ENCODE measurements at regions not wholly inside any gene's neighbourhood (a gene's known extent, or its start where the extent isn't known, plus 50 kb on each side); places are given as distances from the start of the nearest gene placed in this dataset.

DNA sequence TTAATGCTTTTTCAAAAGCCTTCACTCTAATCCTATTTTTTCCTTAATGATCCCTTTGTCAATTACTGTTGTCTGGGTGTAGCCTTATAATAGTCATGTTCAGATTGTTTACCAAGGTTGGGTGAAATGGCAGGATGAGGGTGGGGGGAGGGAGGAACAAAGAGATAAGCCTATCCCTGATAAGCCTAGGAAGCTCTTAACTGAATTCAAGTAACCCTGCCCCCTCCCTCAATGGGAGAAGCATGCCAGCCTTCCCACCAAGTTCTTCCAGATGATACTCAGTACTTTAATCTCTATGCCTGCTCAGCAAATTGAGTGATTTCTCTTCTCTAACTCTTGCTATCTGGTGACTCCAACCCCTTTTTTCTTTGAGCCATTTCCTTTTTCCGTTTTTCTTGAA is 180.3 kb upstream of the ETAA1 start:
- H3K18ac ChIP-seq (ENCODE audit: low read length) = no peak overlapping the region
- no peaks in the 10 kb centered on the region for H3K27me3 ChIP-seq (ENCODE audit: insufficient read depth, low read length)
- no CpG with 5 or more reads among the region's 1 CpG for WGBS (ENCODE audit: extremely low coverage, insufficient coverage, insufficient read length)
- H3K9ac ChIP-seq (ENCODE audit: low read length) = no peak overlapping the region
- H3K36me3 ChIP-seq (ENCODE audit: control insufficient read depth in 1 of 2, insufficient read depth in 2 of 2, low read length in 2 of 2) = no peaks in the 10 kb centered on the region
- H3K4me2 ChIP-seq (ENCODE audit: low read length) = no peak overlapping the region
- no peaks in the 10 kb centered on the region for H3K79me1 ChIP-seq (ENCODE audit: low read length)
- H2BK120ac ChIP-seq (ENCODE audit: insufficient read depth, low read length, poor library complexity) = no peak overlapping the region
- no peaks in the 10 kb centered on the region for H3K9me3 ChIP-seq (ENCODE audit: insufficient read depth, low read depth, low read length)
- no peak overlapping the region for H4K8ac ChIP-seq (ENCODE audit: low read depth, low read length)
- H3K23ac ChIP-seq (ENCODE audit: low read length) = no peak overlapping the region
- no peaks in the 10 kb centered on the region for H3K4me1 ChIP-seq (ENCODE audit: control insufficient read depth in 1 of 2, insufficient read depth in 2 of 2, low read length in 2 of 2)
- H3K79me2 ChIP-seq (ENCODE audit: control insufficient read depth, insufficient read depth, low read length, poor library complexity) = no peaks in the 10 kb centered on the region
- no peak overlapping the region for H2BK12ac ChIP-seq (ENCODE audit: low read length)
- no peak overlapping the region for H4K12ac ChIP-seq (ENCODE audit: low read depth, low read length)
- H4K91ac ChIP-seq (ENCODE audit: low read depth, low read length) = no peak overlapping the region
- no peak overlapping the region for H2AK5ac ChIP-seq (ENCODE audit: low read length)
- no peak overlapping the region for H3K4me3 ChIP-seq (ENCODE audit: low read depth, low read length)
- DNase-seq = no peak
- no peak overlapping the region for H2BK5ac ChIP-seq (ENCODE audit: low read depth, low read length, poor library complexity)
- H3K4ac ChIP-seq (ENCODE audit: low read depth, low read length) = no peak overlapping the region
- H2AFZ ChIP-seq (ENCODE audit: insufficient read depth, low read length, poor library complexity) = no peak overlapping the region
- H3K14ac ChIP-seq (ENCODE audit: low read length) = no peak overlapping the region
- H3K27ac ChIP-seq (ENCODE audit: low read depth, low read length) = no peak overlapping the region

DNA sequence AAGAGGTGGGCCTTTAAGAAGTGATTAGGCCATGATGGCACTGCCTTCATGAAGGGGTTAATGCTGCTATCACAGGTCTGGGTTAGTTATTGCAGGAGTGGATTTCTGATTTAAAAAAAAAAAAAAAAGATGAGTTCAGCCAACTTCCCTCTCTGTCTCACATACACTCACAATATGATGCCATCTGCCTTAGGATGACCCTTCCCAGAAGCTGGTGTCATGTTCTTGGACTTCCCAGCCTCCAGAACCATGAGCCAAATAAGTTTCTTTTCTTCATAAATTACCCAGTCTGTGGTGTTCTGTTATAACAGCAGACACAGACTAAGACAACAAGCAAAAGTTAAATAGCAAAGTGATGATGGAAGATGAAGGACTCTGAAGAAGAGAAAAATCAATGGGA is 179.7 kb upstream of the ETAA1 start:
- no peak overlapping the region for H3K27ac ChIP-seq (ENCODE audit: low read depth, low read length)
- no peak overlapping the region for H3K4me3 ChIP-seq (ENCODE audit: low read depth, low read length)
- H3K4ac ChIP-seq (ENCODE audit: low read depth, low read length) = no peak overlapping the region
- no peaks in the 10 kb centered on the region for H3K4me1 ChIP-seq (ENCODE audit: control insufficient read depth in 1 of 2, insufficient read depth in 2 of 2, low read length in 2 of 2)
- H4K8ac ChIP-seq (ENCODE audit: low read depth, low read length) = no peak overlapping the region
- no peak overlapping the region for H2BK12ac ChIP-seq (ENCODE audit: low read length)
- H3K14ac ChIP-seq (ENCODE audit: low read length) = no peak overlapping the region
- no peak overlapping the region for H3K4me2 ChIP-seq (ENCODE audit: low read length)
- H2AK5ac ChIP-seq (ENCODE audit: low read length) = no peak overlapping the region
- no peak overlapping the region for H3K18ac ChIP-seq (ENCODE audit: low read length)
- H3K27me3 ChIP-seq (ENCODE audit: insufficient read depth, low read length) = no peaks in the 10 kb centered on the region
- no peak overlapping the region for H2AFZ ChIP-seq (ENCODE audit: insufficient read depth, low read length, poor library complexity)
- H3K9ac ChIP-seq (ENCODE audit: low read length) = no peak overlapping the region
- no peak overlapping the region for H4K91ac ChIP-seq (ENCODE audit: low read depth, low read length)
- H3K79me2 ChIP-seq (ENCODE audit: control insufficient read depth, insufficient read depth, low read length, poor library complexity) = no peaks in the 10 kb centered on the region
- no peaks in the 10 kb centered on the region for H3K79me1 ChIP-seq (ENCODE audit: low read length)
- no peak overlapping the region for H2BK5ac ChIP-seq (ENCODE audit: low read depth, low read length, poor library complexity)
- H2BK120ac ChIP-seq (ENCODE audit: insufficient read depth, low read length, poor library complexity) = no peak overlapping the region
- DNase-seq = no peak
- H3K36me3 ChIP-seq (ENCODE audit: control insufficient read depth in 1 of 2, insufficient read depth in 2 of 2, low read length in 2 of 2) = no peaks in the 10 kb centered on the region
- no peak overlapping the region for H4K12ac ChIP-seq (ENCODE audit: low read depth, low read length)
- H3K9me3 ChIP-seq (ENCODE audit: insufficient read depth, low read depth, low read length) = no peaks in the 10 kb centered on the region
- H3K23ac ChIP-seq (ENCODE audit: low read length) = no peak overlapping the region

DNA sequence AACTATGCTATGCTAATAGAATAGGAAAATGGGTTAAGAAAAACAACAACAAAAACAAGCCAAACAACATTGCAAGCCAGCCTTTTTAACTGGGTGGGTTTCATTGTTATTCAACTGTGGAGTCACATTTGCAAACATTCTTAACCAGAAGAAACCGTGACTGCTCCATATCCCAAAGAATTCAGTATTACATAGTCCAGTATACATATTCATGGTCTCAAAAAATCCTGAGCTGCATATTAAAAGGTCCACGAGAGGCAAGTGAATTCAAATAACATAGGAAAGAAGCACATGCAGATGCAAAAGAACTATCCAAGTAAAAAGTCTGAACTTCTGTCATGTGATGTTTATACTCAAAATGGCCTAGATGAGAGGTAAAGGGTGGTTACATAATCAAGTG is 179.1 kb upstream of the ETAA1 start:
- H3K79me1 ChIP-seq (ENCODE audit: low read length) = no peaks in the 10 kb centered on the region
- H2BK5ac ChIP-seq (ENCODE audit: low read depth, low read length, poor library complexity) = no peak overlapping the region
- H3K4ac ChIP-seq (ENCODE audit: low read depth, low read length) = no peak overlapping the region
- no peak overlapping the region for H3K18ac ChIP-seq (ENCODE audit: low read length)
- H3K27ac ChIP-seq (ENCODE audit: low read depth, low read length) = no peak overlapping the region
- no peak overlapping the region for H3K14ac ChIP-seq (ENCODE audit: low read length)
- H3K4me3 ChIP-seq (ENCODE audit: low read depth, low read length) = no peak overlapping the region
- H4K8ac ChIP-seq (ENCODE audit: low read depth, low read length) = no peak overlapping the region
- H4K91ac ChIP-seq (ENCODE audit: low read depth, low read length) = no peak overlapping the region
- no CpG with 5 or more reads among the region's 2 CpGs for WGBS (ENCODE audit: extremely low coverage, insufficient coverage, insufficient read length)
- H2AFZ ChIP-seq (ENCODE audit: insufficient read depth, low read length, poor library complexity) = no peak overlapping the region
- H3K9ac ChIP-seq (ENCODE audit: low read length) = no peak overlapping the region
- H3K27me3 ChIP-seq (ENCODE audit: insufficient read depth, low read length) = no peaks in the 10 kb centered on the region
- H3K9me3 ChIP-seq (ENCODE audit: insufficient read depth, low read depth, low read length) = no peaks in the 10 kb centered on the region
- H2BK120ac ChIP-seq (ENCODE audit: insufficient read depth, low read length, poor library complexity) = no peak overlapping the region
- H3K36me3 ChIP-seq (ENCODE audit: control insufficient read depth in 1 of 2, insufficient read depth in 2 of 2, low read length in 2 of 2) = no peaks in the 10 kb centered on the region
- H3K4me2 ChIP-seq (ENCODE audit: low read length) = no peak overlapping the region
- H2AK5ac ChIP-seq (ENCODE audit: low read length) = no peak overlapping the region
- H3K4me1 ChIP-seq (ENCODE audit: control insufficient read depth in 1 of 2, insufficient read depth in 2 of 2, low read length in 2 of 2) = no peaks in the 10 kb centered on the region
- no peak for DNase-seq
- no peak overlapping the region for H3K23ac ChIP-seq (ENCODE audit: low read length)
- no peak overlapping the region for H4K12ac ChIP-seq (ENCODE audit: low read depth, low read length)
- no peak overlapping the region for H2BK12ac ChIP-seq (ENCODE audit: low read length)
- H3K79me2 ChIP-seq (ENCODE audit: control insufficient read depth, insufficient read depth, low read length, poor library complexity) = no peaks in the 10 kb centered on the region

DNA sequence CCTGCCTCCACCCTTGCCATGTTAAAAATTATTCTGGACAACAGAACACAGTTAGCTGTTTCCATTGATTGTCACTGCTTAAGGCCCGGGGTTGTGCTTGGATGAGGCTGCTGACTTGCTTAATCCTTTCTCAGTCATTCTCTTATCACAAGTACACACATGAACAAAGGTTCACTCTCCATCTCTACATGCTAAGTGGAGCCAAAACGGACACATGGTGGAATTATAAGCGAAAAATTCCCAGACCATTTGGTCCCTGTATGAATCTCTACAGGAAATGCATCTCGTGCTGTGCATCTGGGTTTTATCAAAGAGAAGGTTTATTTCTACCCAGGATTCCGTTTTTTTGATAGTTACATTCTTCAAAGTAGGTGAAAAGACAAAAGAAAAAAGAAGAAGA is 177.5 kb upstream of the ETAA1 start:
- no peaks in the 10 kb centered on the region for H3K79me2 ChIP-seq (ENCODE audit: control insufficient read depth, insufficient read depth, low read length, poor library complexity)
- WGBS (ENCODE audit: extremely low coverage, insufficient coverage, insufficient read length) = no CpG with 5 or more reads among the region's 5 CpGs
- no peaks in the 10 kb centered on the region for H3K4me1 ChIP-seq (ENCODE audit: control insufficient read depth in 1 of 2, insufficient read depth in 2 of 2, low read length in 2 of 2)

DNA sequence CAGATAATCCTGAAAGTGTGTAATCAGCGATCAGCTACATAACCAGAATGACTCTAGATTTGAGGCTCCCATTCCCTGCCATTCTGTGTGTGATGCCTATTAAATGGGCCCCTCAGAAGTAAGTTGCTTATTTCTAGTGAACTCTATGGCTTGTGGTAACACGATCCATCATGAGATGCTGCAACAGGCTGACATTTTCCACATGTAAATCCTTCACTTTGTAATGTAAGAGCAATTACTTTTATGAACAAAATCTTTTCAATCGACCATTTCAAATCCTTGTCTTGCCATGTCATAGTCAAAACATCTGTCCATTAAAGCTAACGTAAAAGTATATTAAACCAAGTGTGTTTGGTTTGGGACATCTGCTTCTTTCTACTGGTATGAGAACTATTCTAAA is 175.9 kb upstream of the ETAA1 start:
- Histone ChIP-seq H4K91ac (ENCODE audit: low read depth, low read length) (no peak overlapping the region), H3K9ac (ENCODE audit: low read length) (no peak overlapping the region), H3K27ac (ENCODE audit: low read depth, low read length) (no peak overlapping the region), H3K18ac (ENCODE audit: low read length) (no peak overlapping the region), H3K36me3 (ENCODE audit: control insufficient read depth in 1 of 2, insufficient read depth in 2 of 2, low read length in 2 of 2) (no peaks in the 10 kb centered on the region), H3K27me3 (ENCODE audit: insufficient read depth, low read length) (no peaks in the 10 kb centered on the region), H3K14ac (ENCODE audit: low read length) (no peak overlapping the region), H4K12ac (ENCODE audit: low read depth, low read length) (no peak overlapping the region), H3K4me2 (ENCODE audit: low read length) (no peak overlapping the region), H3K4me1 (ENCODE audit: control insufficient read depth in 1 of 2, insufficient read depth in 2 of 2, low read length in 2 of 2) (no peaks in the 10 kb centered on the region), H2AFZ (ENCODE audit: insufficient read depth, low read length, poor library complexity) (no peak overlapping the region), H3K23ac (ENCODE audit: low read length) (no peak overlapping the region), H3K9me3 (ENCODE audit: insufficient read depth, low read depth, low read length) (no peaks in the 10 kb centered on the region), H2AK5ac (ENCODE audit: low read length) (no peak overlapping the region), H2BK12ac (ENCODE audit: low read length) (no peak overlapping the region), H4K8ac (ENCODE audit: low read depth, low read length) (no peak overlapping the region), H3K79me2 (ENCODE audit: control insufficient read depth, insufficient read depth, low read length, poor library complexity) (no peaks in the 10 kb centered on the region), H3K4me3 (ENCODE audit: low read depth, low read length) (no peak overlapping the region), H2BK5ac (ENCODE audit: low read depth, low read length, poor library complexity) (no peak overlapping the region), H2BK120ac (ENCODE audit: insufficient read depth, low read length, poor library complexity) (no peak overlapping the region), H3K79me1 (ENCODE audit: low read length) (no peaks in the 10 kb centered on the region), H3K4ac (ENCODE audit: low read depth, low read length) (no peak overlapping the region)
- DNase-seq = no peak
- no CpG with 5 or more reads among the region's 4 CpGs for WGBS (ENCODE audit: extremely low coverage, insufficient coverage, insufficient read length)

More for the DNA sequence above, 177.5 kb upstream of the ETAA1 start:
- H2AK5ac ChIP-seq (ENCODE audit: low read length) = no peak overlapping the region
- no peak overlapping the region for H3K4me3 ChIP-seq (ENCODE audit: low read depth, low read length)
- no peak overlapping the region for H3K4ac ChIP-seq (ENCODE audit: low read depth, low read length)
- no peak overlapping the region for H2BK5ac ChIP-seq (ENCODE audit: low read depth, low read length, poor library complexity)
- no peak overlapping the region for H4K12ac ChIP-seq (ENCODE audit: low read depth, low read length)
- no peak overlapping the region for H3K23ac ChIP-seq (ENCODE audit: low read length)
- H3K27me3 ChIP-seq (ENCODE audit: insufficient read depth, low read length) = no peaks in the 10 kb centered on the region
- H2AFZ ChIP-seq (ENCODE audit: insufficient read depth, low read length, poor library complexity) = no peak overlapping the region
- no peak overlapping the region for H4K91ac ChIP-seq (ENCODE audit: low read depth, low read length)
- no peaks in the 10 kb centered on the region for H3K9me3 ChIP-seq (ENCODE audit: insufficient read depth, low read depth, low read length)
- H3K9ac ChIP-seq (ENCODE audit: low read length) = no peak overlapping the region
- H2BK120ac ChIP-seq (ENCODE audit: insufficient read depth, low read length, poor library complexity) = no peak overlapping the region
- H3K79me1 ChIP-seq (ENCODE audit: low read length) = no peaks in the 10 kb centered on the region
- H3K18ac ChIP-seq (ENCODE audit: low read length) = no peak overlapping the region
- H3K14ac ChIP-seq (ENCODE audit: low read length) = no peak overlapping the region
- no peak for DNase-seq
- H2BK12ac ChIP-seq (ENCODE audit: low read length) = no peak overlapping the region
- H4K8ac ChIP-seq (ENCODE audit: low read depth, low read length) = no peak overlapping the region
- no peak overlapping the region for H3K4me2 ChIP-seq (ENCODE audit: low read length)
- no peaks in the 10 kb centered on the region for H3K36me3 ChIP-seq (ENCODE audit: control insufficient read depth in 1 of 2, insufficient read depth in 2 of 2, low read length in 2 of 2)
- no peak overlapping the region for H3K27ac ChIP-seq (ENCODE audit: low read depth, low read length)
